Lower leg skin (tissue), 3 donors: ENCODE measurements at regions not wholly inside any gene's neighbourhood (a gene's known extent, or its start where the extent isn't known, plus 50 kb on each side); places are given as distances from the start of the nearest gene placed in this dataset.

Experiments used
- POLR2A ChIP-seq, 2 donors: fragments of 450-650 bp; IDR thresholded peaks; one replicate each; pipeline ENCODE4 v1.6.1; 2016 to 2017; ENCODE audit warnings: antibody characterized with exemption in 2 of 2, mild to moderate bottlenecking in 1 of 2, moderate library complexity in 1 of 2
- TF ChIP-seq, protein P1 (sequence below), 3 donors: fragments of 450-650 bp; IDR thresholded peaks; one replicate each; pipeline ENCODE4 v1.5.1; 2016; ENCODE audit warnings: antibody characterized with exemption in 3 of 3, mild to moderate bottlenecking in 3 of 3, moderate library complexity in 2 of 3

- no peak for TF ChIP-seq POLR2A (IDR thresholded peaks at IDR 0.05)
- TF ChIP-seq, protein P1, sequence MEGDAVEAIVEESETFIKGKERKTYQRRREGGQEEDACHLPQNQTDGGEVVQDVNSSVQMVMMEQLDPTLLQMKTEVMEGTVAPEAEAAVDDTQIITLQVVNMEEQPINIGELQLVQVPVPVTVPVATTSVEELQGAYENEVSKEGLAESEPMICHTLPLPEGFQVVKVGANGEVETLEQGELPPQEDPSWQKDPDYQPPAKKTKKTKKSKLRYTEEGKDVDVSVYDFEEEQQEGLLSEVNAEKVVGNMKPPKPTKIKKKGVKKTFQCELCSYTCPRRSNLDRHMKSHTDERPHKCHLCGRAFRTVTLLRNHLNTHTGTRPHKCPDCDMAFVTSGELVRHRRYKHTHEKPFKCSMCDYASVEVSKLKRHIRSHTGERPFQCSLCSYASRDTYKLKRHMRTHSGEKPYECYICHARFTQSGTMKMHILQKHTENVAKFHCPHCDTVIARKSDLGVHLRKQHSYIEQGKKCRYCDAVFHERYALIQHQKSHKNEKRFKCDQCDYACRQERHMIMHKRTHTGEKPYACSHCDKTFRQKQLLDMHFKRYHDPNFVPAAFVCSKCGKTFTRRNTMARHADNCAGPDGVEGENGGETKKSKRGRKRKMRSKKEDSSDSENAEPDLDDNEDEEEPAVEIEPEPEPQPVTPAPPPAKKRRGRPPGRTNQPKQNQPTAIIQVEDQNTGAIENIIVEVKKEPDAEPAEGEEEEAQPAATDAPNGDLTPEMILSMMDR (IDR thresholded peaks at IDR 0.05), result no peak
These were observed 161.2 kb upstream of the MYL2 start for GRCh38 chr12:111081600-111081999.
